Tibial nerve (tissue), 4 donors: ENCODE measurements at regions not wholly inside any gene's neighbourhood (a gene's known extent, or its start where the extent isn't known, plus 50 kb on each side); places are given as distances from the start of the nearest gene placed in this dataset.

Experiments
- CTCF ChIP-seq, 5 experiments: fragments of 200-600 bp in 3 of 5; fragments of 450-650 bp in 2 of 5; sonication (generic) in 3 of 5; IDR thresholded peaks; one replicate each; pipeline ENCODE4 v1.5.1; 2016 to 2019; ENCODE audit warnings: antibody characterized with exemption in 5 of 5, mild to moderate bottlenecking in 3 of 5, moderate library complexity in 2 of 5
- EP300 ChIP-seq, 2 donors: sonication (generic); formaldehyde crosslinking; IDR thresholded peaks; one replicate each; pipeline ENCODE4 v1.6.1; 2017; ENCODE audit warnings: antibody characterized with exemption in 2 of 2, mild to moderate bottlenecking in 1 of 2
- POLR2A ChIP-seq, 2 donors: fragments of 450-650 bp; IDR thresholded peaks; one replicate each; pipeline ENCODE4 v1.6.1; 2017; ENCODE audit warnings: antibody characterized with exemption in 2 of 2, mild to moderate bottlenecking in 2 of 2, moderate library complexity in 2 of 2

GRCh38 chr9:120016231-120016630 is 563.7 kb downstream of the CDK5RAP2 start:
- no peak for TF ChIP-seq CTCF (IDR thresholded peaks at IDR 0.05)
- TF ChIP-seq POLR2A (IDR thresholded peaks at IDR 0.05), result no peak
- no peak for TF ChIP-seq EP300 (IDR thresholded peaks at IDR 0.05)
